KOPT-K1 (cell line): ENCODE measurements at regions not wholly inside any gene's neighbourhood (a gene's known extent, or its start where the extent isn't known, plus 50 kb on each side); places are given as distances from the start of the nearest gene placed in this dataset.
"Not testable (repeated sequence)": the region's sequence is repeated elsewhere in the genome, so short reads cannot be mapped to it uniquely, and the experiment has no call there.

Experiments
- H3K27ac ChIP-seq: fragments of 200-600 bp; sonication (generic); 2 replicates; pipeline ENCODE4 v1.5.1; 2016; ENCODE audit warnings: antibody characterized with exemption, mild to moderate bottlenecking, low read depth, low read length; ENCODE audit not compliant: poor library complexity, severe bottlenecking
- H3K36me3 ChIP-seq: fragments of 200-600 bp; sonication (generic); 2 replicates; pipeline ENCODE4 v1.5.1; 2017; ENCODE audit warnings: antibody characterized with exemption, mild to moderate bottlenecking, low read length, moderate library complexity; ENCODE audit not compliant: insufficient read depth
- H3K9me3 ChIP-seq: fragments of 200-600 bp; sonication (generic); 2 replicates; pipeline ENCODE4 v1.5.1; 2017; ENCODE audit warnings: antibody characterized with exemption, low read length, mild to moderate bottlenecking; ENCODE audit not compliant: insufficient read depth, poor library complexity, severe bottlenecking

- Histone ChIP-seq H3K36me3 (no peaks in the 10 kb centered on the region), H3K27ac (no peak overlapping the region), H3K9me3 (peaks cover 6% of the 10 kb centered on the region)
These were observed 74.6 kb downstream of the AASDHPPT start for GRCh38 chr11:106152013-106152412.

DNA sequence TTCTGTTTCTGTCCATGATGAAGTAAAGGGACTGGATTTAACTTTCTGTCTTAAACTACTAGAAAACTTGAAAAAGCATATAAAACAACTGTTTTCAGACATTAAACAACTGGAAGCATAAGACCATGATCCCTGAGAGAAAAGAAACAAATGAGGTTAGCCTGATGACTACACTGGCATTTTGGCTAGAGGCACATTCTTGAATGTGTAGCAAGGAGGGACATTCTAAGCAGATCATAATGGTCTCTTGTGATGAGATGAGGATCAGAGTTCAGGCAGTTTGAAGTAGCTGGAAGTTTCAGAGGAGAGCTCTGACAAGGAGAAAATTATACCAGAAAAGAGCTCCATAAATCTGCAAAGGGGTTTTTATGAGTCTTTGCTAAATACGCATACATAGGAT is 75.4 kb downstream of the AASDHPPT start:
- no peaks in the 10 kb centered on the region for H3K9me3 ChIP-seq
- no peaks in the 10 kb centered on the region for H3K36me3 ChIP-seq
- no peak overlapping the region for H3K27ac ChIP-seq

- Histone ChIP-seq H3K27ac (no peak overlapping the region), H3K9me3 (no peaks in the 10 kb centered on the region), H3K36me3 (no peaks in the 10 kb centered on the region)
These were observed 79.0 kb downstream of the AASDHPPT start for GRCh38 chr11:106156290-106156937.

DNA sequence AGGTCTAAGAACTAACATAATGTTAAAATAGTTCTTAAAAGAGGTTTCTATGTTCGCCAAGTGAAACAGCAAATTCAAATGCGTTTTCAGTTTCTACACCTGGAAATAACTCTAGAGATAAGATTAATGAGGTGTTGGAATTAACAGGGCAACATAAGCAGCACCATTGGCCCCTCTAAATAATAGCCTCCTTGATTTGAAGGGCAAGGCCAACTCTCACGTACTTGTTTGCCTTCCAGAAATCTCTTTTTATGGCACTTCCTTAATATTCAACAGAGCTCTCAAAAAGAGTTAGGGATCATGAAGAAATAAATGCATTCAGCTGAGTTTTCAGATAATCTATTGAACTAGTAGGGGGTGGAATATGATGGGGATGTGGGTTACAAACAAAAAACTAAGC is 80.9 kb downstream of the AASDHPPT start:
- Histone ChIP-seq H3K36me3 (no peaks in the 10 kb centered on the region), H3K9me3 (no peaks in the 10 kb centered on the region), H3K27ac (no peak overlapping the region)

DNA sequence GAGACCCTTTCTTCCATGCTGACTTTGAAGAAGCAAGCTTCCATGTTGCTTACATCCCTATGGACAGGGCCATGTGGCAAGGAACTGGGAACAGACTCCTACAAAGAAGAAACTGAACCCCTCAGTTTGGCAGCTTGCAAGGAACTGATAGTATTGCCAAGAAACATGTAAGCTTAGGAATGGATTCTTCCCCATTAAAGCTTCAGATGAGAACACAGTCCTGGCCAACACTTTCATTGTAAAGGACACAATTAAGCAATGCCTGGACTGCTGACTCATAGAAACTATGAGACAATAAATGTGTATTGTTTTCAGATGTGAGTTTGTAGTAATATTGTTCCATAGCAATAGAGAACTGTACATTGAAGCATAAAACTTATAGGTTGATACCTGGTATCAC is 82.4 kb downstream of the AASDHPPT start:
- Histone ChIP-seq H3K36me3 (no peaks in the 10 kb centered on the region), H3K9me3 (no peaks in the 10 kb centered on the region), H3K27ac (no peak overlapping the region)

DNA sequence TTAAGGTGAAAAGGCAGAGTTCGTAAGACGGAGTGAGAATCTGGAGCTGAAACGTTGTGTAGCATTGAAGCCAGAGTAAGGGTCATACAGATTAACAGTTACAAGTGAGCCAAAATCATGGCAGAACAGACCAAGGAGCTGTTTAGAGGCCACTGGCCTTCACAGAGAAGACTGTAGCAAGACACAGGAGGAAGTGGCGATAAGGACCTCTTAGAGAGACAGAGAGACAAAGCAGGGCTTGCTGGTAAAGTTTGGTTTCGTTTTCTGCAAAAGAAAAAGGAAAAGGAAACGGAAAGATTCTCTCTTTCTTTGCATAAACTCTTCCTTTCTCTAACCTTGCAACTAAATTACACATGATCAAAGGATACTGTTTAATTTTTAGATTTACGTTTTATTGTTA is 83.0 kb downstream of the AASDHPPT start:
- Histone ChIP-seq H3K9me3 (no peaks in the 10 kb centered on the region), H3K27ac (no peak overlapping the region), H3K36me3 (no peaks in the 10 kb centered on the region)

DNA sequence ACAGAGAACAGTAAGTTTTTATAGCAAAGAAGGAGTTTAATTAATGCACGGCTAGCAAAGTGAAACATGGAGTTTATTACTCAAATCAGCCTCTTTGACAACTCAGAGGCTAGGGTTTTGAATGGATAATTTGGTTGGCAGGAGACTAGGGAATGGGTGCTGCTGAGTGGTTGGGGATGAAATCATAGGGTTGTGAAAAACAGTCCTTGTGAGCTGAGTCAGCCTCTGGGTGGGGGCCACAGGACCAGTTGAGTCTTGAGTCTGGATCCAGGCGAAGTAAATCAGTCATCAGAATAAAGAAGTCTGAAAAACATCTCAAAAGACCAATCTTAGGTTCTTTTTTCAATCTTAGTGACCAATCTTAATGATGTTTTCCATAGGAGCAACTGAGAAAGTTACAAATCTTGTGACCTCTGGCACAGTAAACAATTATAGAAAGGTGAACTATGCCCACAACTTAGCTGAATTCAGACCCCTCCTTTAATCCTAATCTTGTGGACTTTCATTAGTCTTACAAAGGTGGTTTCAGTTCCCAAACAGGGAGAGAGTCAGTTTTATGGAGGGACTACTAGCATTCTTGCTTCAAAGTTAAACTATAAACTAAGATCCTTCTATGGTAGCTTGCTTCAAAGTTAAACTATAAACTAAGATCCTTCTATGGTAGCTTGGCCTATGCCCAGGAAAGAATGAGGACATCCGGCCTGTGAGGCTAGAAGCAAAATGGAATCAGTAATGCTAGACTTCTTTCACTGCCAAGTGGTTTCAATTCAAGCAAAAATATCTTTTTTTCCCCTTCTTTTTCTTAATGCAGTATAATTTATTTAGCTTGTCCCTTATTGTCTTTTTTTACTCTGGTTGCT is 84.5 kb downstream of the AASDHPPT start:
- no peak overlapping the region for H3K27ac ChIP-seq
- H3K9me3 ChIP-seq: peaks cover 14% of the 10 kb centered on the region
- no peaks in the 10 kb centered on the region for H3K36me3 ChIP-seq

GRCh38 chr11:106167085-106167484 is 89.6 kb downstream of the AASDHPPT start:
- no peak overlapping the region for H3K27ac ChIP-seq
- H3K36me3 ChIP-seq: no peaks in the 10 kb centered on the region
- peaks cover 16% of the 10 kb centered on the region for H3K9me3 ChIP-seq

GRCh38 chr11:106172386-106172991 is 95.0 kb downstream of the AASDHPPT start:
- Histone ChIP-seq H3K36me3 (no peaks in the 10 kb centered on the region), H3K27ac (no peak overlapping the region), H3K9me3 (no peaks in the 10 kb centered on the region)

- no peak overlapping the region for H3K27ac ChIP-seq
- H3K36me3 ChIP-seq: no peaks in the 10 kb centered on the region
- no peaks in the 10 kb centered on the region for H3K9me3 ChIP-seq
These were observed 95.8 kb downstream of the AASDHPPT start for GRCh38 chr11:106173291-106173690.

- H3K27ac ChIP-seq, H3K36me3 ChIP-seq, H3K9me3 ChIP-seq: not testable (repeated sequence)
These were observed 96.5 kb downstream of the AASDHPPT start for GRCh38 chr11:106174003-106174402.

DNA sequence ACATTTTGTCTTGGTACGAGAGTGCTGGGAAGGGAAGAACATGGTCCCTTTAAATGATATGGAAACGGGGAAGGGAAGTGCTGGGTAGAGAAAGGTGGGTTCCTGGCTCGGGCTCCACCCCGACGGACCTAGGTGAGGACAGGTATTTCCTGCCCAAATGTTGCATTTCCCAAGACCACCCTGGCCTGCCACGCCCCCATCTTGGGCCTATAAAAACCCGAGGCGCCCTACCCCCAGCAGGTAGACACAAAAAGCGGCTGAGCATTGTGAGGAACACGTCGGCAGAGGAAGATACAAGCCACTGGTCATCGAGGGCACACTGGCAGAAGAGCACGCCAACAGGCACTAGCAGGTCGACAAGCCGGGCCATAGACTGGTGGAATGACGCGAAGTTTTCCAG is 99.4 kb downstream of the AASDHPPT start:
- Histone ChIP-seq H3K9me3 (no peaks in the 10 kb centered on the region), H3K27ac (no peak overlapping the region), H3K36me3 (no peaks in the 10 kb centered on the region)

DNA sequence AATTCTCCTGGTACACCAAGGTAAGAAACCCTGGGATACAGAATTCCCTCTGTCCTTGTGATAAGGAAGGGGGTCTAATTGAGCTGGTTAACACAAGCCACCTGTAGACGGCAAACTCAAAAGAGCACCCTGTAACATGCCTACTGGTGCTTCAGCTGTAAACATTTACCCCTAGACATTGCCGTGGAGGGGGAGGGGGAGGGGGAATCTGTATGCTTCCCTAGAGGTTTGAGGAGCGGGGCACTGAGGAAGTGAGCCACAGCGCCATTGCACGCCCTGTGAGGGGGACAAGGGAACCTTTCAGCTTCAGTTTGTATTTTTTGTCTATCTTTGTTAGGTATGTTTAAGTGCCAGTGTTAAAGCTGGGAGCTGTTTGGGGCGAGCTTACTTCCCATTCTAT is 99.8 kb downstream of the AASDHPPT start:
- Histone ChIP-seq H3K27ac (no peak overlapping the region), H3K36me3 (no peaks in the 10 kb centered on the region)

GRCh38 chr11:106178361-106178760 is 100.9 kb downstream of the AASDHPPT start:
- H3K27ac ChIP-seq: no peak overlapping the region
- no peaks in the 10 kb centered on the region for H3K36me3 ChIP-seq
- no peaks in the 10 kb centered on the region for H3K9me3 ChIP-seq

More for the DNA sequence above, 99.8 kb downstream of the AASDHPPT start:
- no peaks in the 10 kb centered on the region for H3K9me3 ChIP-seq

DNA sequence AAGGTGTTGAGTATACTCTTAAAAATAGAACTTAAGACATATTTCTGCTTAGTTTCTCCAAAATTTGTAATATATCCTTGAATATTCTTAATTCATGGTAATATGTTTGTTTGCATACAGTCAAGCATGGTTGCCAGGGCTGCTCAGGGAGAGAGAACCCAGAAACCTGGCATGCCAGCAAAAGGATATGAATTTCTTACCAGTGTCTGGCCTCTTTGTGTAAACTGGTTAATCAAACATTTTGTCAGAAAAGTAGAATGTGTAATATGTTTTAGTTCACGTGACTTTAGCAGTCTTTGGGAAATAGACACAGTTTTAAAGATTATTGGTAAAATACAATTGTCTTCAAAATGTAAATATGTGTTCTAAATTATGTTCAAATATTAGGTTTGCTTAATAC is 101.6 kb downstream of the AASDHPPT start:
- no peaks in the 10 kb centered on the region for H3K9me3 ChIP-seq
- H3K27ac ChIP-seq: no peak overlapping the region
- no peaks in the 10 kb centered on the region for H3K36me3 ChIP-seq
